ENCODE measurements at regions not wholly inside any gene's neighbourhood (a gene's known extent, or its start where the extent isn't known, plus 50 kb on each side); places are given as distances from the start of the nearest gene placed in this dataset.

DNA sequence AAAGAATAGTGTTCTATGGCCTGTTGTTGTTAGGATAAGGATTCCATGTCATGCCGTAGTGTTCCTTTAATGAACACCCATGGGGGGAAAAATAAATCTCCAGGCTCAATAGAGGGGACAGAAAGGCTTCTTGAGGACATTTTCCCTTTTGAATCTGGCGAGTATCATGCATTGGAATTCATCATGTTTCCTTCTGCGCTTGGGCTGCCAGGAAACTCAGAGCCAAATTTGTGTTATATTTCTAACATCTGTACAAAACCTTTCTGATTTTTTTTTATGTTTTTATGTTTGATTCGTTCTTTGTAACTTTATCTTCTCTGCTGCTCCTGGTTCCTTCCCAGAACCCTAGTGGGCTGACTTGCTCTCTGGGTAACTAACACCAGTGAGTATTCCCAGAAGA lies 1163.3 kb downstream of the VRK1 start:
- TF ChIP-seq POLR2AphosphoS5 (IDR thresholded peaks at IDR 0.05) (no peak), CTCF (IDR thresholded peaks at IDR 0.05) (no peak)
